NCI-H460 (cell line): ENCODE measurements at regions not wholly inside any gene's neighbourhood (a gene's known extent, or its start where the extent isn't known, plus 50 kb on each side); places are given as distances from the start of the nearest gene placed in this dataset.
A peak's percentile ranks its signal among the peaks of the same experiment; 100 is the strongest.

ENCODE experiments used
- DNase-seq: peaks from one replicate; pipeline ENCODE4 v3.0.0-alpha.2; 2016; ENCODE audit warnings: low read depth; ENCODE audit errors: extremely low read depth

DNA sequence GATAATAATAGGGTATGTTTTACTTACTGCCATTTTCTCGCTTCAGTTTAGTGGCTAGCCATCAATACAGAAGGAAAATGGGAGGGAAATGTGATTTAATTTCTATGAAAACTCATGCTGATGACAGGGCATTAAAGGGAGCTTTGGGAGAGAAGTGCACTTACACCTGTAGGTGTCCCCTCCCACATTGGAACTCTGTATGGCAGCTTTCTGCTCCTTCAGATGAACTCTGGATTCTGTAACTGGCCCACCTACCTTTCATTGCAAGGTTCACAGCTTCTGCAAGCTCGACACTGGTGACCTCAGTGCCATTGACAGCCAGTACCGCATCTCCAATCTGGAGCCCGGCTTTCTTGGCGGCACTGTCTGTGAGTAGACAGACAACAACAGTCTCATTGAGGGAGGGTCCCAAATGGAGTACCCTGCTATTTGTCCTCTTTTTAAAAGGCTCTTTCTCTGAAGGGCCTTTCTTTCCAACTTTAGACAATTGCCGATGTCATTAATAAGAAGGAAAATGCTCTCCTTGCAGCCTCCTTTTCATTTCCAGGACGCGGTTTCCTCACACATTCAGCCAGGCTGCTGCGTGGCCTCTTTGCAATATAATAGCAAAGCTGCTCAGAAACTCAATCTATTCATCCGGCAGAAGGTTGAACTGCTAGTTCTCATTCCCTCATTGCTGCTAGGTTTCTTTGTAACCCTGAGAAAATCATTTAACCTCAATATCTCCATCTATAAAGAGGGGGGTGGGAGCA is 63.6 kb downstream of the NUDT12 start:
- no peak for DNase-seq

DNA sequence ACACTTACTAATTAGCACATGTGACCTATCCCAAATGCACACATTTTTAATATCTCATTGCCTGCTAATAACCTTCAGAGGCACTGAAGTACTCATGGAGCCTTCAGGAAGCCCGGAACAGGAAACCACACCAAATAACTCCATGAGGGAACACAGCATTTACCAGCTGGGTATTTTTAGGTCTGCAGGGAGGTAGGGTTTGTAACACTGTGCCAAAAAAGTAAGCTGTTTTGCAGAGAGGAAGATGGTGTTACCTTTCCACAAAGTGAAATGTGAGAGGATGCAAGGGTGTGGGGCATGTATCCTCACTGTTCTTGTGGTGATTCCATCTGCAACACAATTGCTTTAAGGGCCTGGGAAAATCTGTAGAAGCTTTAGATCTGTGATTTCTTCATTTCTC is 64.4 kb downstream of the NUDT12 start:
- DNase-seq, result no peak

DNA sequence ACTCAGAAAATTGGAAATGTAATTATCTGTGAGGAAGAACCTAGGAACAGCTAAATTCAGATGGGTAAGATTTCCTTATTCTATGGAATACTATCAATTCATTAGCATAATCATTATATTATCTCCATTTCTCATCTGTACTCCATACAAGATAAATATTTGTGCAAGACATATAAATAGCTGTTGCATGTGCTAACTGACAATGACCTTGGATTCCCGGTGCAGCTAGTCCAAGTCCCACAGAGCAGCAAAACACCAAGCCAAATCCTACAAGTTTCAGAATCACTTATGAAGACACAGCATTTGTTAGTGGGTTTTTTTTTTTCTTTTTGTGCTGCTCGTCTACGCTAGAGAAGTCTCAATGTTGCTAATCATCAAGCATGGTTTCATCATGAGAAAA is 64.8 kb downstream of the NUDT12 start:
- no peak for DNase-seq

DNA sequence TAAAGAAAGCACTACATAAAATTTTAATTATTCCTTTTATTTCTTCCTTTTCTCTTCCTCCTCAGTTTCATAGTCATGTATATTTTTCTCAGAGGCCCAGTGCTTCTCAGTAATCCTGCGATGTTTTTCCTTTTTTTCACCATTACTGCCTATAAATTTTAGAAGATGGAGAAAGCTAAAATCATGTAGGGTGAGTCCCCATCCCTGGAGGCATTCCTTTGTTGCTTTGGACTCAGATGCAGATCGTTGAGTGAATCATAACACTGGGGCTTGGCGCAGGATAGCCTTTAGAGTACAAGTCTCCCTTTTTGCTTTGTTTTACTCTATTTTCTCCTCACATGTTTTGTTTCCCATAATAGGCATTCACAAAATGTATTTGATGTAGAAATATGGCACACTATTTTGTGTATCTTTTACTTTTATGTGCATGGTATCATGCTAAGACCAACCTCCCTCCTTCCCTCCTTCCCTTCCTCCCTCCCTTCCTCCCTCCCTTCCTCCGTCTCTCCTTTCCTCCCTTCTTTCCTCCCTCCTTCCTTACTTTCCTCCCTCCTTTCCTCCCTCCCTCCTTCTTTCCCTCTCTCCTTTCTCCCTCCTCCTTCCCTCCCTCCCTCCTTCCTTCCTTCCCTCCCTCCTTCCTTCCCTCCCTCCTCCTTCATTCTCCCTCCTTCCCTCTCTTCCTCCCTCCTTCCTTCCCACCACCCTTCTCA is 72.4 kb downstream of the NUDT12 start:
- no peak for DNase-seq

DNA sequence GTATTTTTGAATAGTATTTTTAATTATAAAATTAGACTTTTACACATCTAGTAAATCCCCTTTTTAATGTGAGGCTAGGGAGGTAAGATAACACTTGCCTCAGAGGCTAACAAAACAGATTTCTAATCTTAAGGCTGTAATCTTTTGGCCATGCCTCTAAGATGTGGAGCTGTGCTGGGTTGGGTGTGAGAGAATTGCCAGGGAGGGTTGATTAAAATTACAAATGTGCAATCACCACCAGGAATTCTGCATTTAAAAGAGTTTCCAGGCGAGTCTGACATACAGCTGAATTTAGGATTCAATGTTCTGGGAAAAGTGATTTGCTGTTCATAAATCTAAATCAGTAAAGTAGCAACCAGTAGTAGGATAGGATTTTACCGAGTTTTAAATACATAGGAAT is 73.3 kb downstream of the NUDT12 start:
- DNase-seq, result no peak

DNA sequence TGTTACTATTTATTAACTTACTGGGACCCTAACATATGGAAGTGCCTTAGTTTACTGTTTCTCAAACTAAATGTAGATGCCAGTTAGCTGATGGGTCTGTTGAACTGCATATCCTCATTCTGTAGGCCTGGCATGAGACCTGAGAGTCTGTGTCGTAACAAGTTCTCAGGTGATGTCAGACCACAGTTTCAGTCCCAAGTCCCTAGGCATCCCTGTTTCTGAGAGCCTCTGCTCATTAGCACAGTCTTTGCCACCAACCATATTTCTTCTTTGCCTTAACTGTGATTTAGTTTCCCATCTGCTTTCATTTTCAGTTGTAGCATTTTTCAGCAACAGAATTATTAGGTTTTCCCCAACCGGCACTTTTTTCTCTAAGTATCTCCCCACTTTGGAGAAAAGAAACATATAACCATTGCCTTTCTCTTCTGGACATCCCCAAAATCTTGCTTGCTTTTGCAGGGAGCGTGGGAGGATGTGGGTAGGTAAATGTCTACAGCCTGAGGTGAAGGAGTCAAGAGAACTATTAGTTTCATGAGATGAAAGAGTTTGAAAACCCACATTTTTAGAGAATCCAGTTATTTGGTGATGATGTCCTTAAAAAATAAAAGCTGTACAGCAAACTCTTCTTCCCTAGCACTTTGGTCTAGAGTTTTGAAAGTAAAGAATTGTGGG is 74.6 kb downstream of the NUDT12 start:
- no peak for DNase-seq

DNA sequence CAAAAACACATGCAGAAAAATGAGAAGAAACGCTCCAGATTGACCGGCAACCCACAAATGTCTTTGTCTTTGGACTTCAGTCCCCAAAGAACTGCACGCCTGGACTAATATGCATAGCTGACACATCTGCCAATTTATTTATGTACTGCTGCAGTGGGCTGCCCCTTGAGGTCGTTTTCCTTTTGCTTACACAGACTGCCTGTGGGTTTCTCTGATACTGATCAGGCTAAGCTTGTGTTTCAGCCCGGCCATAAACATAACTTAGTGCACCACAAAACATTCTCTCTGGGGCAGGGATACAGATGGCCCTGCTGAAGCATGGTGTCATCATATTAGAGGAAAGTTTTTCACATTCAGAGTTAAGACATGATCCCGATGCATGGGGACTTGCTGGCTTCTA is 75.4 kb downstream of the NUDT12 start:
- no peak for DNase-seq

DNA sequence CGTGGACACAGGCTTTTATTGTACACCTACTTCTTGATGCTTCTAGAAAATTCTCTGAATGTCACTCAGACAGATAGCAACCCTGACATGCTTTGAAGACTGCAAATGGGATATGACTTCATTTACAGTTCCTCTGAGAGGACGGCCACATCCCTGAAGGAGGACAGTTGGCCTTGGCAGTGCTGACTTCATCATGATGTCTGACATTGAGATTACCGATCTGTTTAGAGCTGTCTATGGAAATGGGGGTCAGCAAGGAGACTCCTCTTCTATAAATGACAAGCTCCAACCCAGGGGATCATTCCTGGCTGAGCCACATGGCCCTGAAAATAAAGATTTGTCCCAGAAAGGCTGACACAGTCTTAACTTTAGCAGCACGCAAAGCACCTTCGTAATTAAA is 75.8 kb downstream of the NUDT12 start:
- DNase-seq, result no peak

DNA sequence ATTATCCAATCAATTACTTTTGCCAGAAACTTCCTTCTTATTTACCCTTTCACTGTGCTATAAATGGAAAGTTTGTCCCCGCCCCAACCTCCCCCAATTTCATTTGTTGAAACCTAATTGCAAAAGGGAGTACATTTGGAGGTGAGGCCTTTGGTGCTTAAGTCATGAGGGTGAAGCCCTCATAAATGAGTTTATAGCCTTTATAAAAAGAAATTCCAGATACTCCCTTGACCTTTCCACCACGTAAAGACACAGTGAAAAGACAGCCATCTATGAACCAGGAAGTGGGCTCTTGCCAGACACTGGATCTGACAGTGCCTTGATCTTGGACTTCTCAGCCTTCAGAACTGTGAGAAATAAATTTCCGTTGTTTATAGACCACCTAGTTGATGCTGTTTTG is 82.3 kb downstream of the NUDT12 start:
- DNase-seq, result no peak

DNA sequence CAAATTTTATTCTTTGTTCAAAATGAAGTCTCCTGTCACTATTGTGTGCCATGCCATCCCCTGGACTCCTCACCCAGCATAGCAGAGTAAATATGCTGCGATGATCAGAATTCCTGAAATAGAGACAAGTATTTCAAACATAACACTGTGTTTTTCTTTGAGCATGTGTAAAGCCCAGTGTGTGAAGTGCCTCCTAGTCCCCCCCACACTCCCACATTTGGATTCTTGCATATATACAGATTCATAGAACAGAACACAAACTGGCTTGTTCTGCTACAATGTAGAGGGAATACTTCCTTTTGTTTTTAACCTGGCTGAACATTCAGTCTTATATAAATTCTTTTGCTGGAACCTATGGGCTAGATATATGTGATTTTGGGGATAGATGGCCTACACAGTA is 84.9 kb downstream of the NUDT12 start:
- no peak for DNase-seq

DNA sequence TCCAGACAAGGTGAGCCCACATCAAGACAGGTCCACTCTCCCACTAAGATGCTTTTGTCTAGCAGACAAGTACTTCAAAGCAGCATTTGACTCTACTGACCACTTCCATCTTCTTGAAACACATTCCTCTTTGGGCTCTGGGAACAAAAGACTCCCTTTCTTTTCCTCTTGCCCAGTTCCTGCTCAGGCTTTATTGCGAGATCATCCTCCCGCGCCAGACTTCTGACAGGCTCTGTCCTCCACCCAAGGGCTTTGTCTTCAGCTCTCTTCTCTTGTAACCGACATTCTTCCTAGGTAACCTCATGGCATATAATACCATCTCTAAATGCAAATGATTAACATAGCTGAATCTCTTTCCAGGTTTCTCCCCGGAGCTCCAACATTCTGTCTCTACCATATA is 85.8 kb downstream of the NUDT12 start:
- DNase-seq, result no peak

DNA sequence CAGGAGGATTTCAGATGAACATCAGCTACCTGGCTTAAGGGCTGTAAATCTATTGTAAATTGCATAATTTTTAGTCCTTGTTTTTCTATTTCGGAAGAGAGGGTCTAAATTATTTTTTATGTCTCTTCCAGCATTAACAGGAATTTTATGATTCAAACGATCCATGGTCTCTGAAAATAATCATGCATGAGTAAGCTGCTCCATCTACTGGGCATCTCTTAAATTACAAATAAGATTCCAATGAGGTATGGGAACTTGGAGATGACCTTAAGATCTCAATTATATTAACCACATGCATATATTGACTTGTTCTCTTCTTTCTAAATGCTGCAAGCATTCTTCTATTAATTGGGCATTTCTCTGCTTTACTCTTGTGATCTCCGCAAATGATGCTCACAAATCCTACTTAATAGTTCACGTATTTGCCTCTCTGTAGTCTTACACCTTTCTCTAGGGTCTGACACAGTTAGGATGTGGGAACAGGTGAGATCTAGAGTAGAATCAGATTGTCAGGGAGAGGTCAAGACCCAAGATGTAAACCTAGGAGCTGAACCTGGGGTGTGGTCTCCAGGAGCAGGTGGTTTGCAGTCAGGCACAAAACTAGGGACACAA is 86.9 kb downstream of the NUDT12 start:
- peak; percentile 53 for DNase-seq

DNA sequence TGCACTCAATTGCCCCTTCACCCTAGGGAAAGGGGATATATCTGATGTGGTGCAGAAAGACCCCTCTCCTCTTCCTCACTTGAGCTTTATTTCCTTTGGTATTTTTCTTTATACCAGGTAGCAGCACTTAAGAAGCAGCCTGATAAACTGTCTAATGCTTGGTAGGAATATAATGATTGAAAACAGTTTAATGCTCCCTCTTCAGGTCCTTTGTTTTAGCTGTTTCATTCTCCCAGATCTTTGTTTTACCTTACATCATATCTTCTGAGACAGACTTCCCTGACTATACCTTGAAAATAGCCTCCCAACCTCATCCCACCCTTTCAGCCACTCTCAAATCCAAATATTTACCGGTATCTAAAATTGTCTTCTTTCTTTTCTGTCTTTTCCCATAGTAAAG is 87.9 kb downstream of the NUDT12 start:
- DNase-seq, result no peak

DNA sequence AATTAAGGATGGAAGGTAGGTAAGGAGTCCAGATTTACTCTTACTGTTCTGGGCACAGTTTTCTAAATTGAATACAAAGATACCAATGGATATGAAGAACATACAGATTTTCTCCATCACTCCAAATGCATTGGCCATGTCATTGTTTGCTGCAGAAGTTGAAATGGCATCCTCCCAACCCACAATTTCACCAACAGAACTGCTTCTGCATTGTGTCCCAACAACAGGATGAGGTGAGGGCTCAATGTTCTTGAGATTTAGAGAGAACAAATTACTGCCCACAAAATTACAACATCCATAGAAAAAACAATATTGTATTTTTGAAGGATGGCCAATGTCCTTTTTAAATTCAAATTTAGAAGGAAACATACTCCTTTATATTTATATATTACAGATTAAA is 88.9 kb downstream of the NUDT12 start:
- no peak for DNase-seq

DNA sequence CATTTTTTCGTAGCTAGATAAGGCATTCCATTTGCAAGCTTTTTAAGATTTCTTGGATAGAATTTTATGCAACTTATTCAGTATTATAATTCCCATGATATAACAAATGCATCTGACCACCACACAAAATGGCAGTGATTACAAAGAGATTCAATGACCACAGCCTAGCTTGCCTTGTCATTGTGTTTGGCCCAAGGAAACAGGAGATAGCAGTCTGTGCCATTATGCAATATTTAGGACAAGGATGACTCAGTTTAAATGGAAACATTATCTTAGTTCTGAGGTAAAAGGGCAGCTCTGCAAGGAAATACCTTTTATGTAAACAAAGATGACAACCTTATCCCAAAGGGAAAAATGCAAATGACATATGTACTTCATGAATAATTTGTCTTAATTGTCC is 89.8 kb downstream of the NUDT12 start:
- peak; percentile 47 for DNase-seq

DNA sequence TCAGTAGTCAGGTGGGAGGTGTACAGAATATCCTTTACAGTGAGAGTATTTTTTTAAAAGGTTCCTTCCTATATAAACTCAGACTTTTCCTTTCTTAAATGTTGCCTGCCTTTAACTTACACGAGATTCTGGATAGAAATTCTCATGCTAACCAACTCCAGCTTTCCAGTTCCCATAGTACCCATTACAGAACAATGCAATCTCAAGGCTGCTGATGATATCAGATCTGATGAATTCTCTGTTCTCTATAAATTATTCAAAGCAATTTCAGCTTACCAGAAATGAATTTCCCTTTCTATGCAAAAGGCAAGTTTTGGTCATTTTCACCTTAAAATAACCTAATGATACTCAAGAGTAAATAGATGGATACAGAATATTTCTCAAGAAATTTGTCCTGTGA is 90.3 kb downstream of the NUDT12 start:
- DNase-seq, result no peak

DNA sequence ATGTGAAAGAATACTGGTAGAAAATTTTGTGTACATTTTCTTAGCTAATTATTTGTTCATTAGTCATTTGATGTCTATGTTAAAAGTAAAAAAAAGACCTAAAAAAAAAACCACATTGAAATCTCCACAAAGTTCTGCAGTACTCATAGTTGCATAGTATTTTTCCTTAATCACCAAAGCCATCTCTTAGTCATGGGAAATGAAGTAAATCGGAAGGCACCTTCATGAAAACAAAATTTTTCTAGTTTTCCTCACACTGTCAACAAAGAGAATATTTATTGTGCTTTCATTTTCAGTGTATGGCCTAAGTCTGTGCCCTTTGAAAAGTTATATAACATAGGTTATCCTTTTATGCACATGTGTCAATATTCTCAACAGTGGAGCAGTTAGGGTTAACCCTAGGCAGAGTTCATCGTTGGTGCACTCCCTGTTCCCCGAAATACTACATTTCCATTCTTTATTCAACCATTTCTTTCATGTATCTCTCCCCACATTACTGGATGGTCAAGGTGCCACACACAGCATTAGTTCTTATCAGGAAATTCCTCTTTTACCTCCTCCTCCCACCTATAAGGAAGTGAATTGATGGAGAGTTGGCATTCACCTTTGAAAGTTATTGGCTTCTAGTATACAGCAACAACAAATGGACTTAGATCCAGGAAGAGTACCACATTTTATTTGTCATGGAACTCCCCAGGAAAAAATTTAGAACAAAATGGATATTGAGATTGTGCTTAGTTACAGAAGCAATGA is 93.1 kb downstream of the NUDT12 start:
- no peak for DNase-seq

DNA sequence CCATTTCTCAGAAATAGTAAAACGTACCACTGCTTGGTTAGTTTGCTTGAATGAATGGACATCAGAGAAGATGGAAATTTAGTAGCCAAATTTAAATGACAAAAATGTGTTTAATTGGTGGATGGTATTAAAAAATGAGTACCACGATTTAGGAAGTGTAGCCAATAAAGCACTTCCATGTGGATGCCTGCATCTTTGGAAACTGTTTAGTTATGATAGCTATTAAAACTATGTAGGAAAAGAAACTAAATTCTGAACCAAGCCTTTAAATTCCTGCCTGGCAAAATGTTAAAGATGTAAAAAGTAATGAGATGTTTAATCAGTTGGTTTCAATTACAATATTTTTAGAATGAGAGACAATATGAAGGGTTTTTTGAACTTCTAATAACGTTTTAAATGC is 94.8 kb downstream of the NUDT12 start:
- no peak for DNase-seq

DNA sequence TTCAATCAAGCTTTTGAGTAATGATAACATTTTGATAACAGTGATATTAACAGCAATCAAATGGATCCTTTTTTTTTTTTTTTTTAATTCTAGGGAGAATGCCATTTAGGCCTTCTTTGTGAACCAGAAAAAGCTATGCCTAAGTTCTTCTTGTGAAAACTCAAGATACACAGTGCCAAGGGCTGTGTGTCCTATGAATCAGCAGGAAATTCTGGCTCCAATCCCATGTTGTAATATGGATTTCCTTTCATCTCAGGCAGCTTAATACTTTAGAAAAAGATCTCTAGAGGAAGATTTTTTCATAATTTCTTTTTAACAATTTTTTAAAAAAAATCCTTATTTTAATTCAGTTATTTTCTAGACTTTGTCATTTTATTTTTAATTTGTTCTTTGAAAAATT is 96.1 kb downstream of the NUDT12 start:
- peak; percentile 73 for DNase-seq

DNA sequence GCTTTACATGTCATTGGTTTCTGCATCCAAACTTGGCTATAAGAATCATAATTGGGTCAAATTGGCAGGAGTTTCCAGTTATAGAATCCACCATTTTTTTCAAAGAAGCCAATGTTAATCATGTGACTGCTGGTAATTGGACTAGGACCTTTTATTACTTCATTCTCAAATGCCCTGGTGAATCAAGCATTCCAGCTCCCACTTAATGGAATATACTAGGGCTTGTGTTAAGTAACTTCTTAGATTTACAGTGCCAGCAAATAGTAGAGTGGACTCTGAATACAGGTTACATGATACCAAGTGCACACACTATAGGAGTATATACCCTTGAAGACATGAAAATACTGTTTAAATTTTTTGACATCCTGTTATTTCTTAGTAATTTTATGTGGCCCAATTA is 96.7 kb downstream of the NUDT12 start:
- no peak for DNase-seq
